GM12864 (cell line): ENCODE measurements at regions not wholly inside any gene's neighbourhood (a gene's known extent, or its start where the extent isn't known, plus 50 kb on each side); places are given as distances from the start of the nearest gene placed in this dataset.

ENCODE experiments used
- DNase-seq: peaks from one replicate; pipeline ENCODE4 v3.0.0-alpha.2; 2011; ENCODE audit warnings: low read depth
- H3K4me3 ChIP-seq: 2 replicates; pipeline ENCODE4 v1.5.1; 2011; ENCODE audit warnings: mild to moderate bottlenecking, low read depth, low read length, control low read depth
- TF ChIP-seq, protein P1 (sequence below): IDR thresholded peaks from 2 replicates; pipeline ENCODE4 v1.5.1; 2011; ENCODE audit warnings: low read depth, mild to moderate bottlenecking, moderate library complexity, low read length, control low read depth, inconsistent platforms; ENCODE audit errors: missing control alignments

DNA sequence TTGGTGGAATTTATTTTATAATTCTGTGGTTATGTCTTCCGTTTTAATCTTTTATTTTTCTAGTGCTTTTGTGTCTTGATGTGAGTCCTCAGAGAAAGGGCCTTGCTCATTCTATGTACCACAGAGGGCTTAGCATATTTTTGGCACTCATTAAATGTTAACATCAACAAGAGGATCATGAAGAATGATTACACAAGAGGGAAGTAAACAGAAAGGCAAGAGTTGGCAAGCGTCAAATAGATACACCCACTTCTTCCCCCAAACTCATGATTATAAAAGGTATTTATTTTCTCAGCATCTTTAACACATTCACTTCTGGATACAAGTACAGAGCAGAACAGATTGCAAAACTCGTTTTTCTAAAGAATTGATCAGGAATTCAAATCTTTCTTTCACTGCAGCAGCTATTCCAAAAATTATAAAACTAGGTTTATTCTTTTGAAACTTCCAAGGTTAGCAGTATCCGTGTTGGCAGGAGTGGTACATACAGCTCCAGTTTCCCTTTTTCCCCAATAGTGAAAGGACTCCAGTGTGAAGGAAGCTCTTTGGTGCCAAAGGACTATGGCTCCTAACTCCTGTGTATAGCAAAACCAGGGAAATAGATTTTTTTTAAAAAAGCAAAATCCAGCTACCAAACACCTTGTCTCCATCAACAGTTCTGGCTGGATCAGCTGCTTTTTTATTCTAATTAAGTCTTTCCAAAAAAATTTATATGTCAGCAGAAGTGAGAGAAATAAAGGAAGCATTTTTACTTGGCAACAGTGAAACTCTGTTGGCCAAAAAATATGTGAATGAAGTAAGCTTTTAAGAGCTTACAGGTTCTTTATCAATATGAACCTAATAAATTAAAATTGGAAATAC is 221.9 kb downstream of the ADGRG6 start:
- no peak for DNase-seq
- TF ChIP-seq, protein P1, sequence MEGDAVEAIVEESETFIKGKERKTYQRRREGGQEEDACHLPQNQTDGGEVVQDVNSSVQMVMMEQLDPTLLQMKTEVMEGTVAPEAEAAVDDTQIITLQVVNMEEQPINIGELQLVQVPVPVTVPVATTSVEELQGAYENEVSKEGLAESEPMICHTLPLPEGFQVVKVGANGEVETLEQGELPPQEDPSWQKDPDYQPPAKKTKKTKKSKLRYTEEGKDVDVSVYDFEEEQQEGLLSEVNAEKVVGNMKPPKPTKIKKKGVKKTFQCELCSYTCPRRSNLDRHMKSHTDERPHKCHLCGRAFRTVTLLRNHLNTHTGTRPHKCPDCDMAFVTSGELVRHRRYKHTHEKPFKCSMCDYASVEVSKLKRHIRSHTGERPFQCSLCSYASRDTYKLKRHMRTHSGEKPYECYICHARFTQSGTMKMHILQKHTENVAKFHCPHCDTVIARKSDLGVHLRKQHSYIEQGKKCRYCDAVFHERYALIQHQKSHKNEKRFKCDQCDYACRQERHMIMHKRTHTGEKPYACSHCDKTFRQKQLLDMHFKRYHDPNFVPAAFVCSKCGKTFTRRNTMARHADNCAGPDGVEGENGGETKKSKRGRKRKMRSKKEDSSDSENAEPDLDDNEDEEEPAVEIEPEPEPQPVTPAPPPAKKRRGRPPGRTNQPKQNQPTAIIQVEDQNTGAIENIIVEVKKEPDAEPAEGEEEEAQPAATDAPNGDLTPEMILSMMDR: no peak
- no peak overlapping the region for H3K4me3 ChIP-seq

DNA sequence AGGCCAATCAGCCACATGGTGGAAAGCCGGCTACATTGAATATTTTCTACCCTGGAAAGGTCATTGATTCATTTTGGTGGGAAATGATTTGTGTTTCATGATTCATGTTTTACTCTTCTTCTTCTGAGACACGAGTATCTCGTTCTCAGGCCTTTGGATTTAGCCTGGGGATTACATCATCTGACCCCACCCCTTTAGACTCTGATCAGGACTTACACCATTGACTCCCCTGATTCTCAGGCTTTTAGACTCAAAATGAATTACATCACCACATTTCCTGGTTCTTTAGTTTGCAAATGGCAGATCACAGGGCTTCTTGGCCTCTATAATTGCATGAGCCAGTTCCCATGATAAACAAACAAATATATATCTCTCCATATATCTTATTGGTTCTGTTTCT is 228.8 kb downstream of the ADGRG6 start:
- DNase-seq: no peak
- H3K4me3 ChIP-seq: no peak overlapping the region
- TF ChIP-seq, protein P1: no peak

DNA sequence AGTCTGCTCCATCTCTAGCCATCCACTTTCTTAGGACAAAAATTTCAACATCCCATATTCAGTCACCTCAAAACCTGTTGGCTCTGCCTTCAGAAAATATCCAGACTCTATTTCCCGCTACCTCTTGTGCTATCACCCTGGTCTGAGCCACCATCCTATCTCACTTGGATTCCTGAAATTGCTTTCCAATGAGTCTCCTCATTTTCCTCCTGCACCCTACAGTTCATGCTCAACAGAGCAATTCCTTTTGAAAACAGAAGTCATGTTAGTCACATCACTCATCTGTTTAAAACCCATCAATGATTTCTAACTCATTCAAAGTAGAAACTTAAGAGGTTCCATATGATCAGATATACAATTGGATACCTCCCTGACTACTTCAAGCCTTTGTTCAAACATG is 229.9 kb downstream of the ADGRG6 start:
- H3K4me3 ChIP-seq: no peak overlapping the region
- no peak for DNase-seq
- TF ChIP-seq, protein P1: no peak

DNA sequence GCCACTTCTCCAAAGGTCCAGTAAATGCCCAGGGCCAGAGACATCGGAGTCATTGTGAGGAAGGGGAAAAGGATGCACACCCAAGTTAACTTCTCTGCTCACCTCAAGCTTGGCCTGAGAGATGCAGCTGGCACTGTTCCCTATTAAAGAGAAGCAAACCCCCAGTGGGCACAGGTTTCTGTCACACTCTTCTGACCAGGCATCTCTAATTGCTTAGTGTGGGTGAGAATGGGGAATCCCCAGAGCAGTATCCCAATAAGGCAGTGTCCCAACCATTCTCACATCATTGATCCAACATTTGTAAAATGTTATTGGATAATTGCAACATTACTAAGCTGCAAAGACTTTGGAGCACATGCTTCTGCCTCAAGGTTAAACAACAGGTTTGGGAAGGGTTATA is 232.3 kb downstream of the ADGRG6 start:
- no peak for DNase-seq
- TF ChIP-seq, protein P1: no peak
- no peak overlapping the region for H3K4me3 ChIP-seq

DNA sequence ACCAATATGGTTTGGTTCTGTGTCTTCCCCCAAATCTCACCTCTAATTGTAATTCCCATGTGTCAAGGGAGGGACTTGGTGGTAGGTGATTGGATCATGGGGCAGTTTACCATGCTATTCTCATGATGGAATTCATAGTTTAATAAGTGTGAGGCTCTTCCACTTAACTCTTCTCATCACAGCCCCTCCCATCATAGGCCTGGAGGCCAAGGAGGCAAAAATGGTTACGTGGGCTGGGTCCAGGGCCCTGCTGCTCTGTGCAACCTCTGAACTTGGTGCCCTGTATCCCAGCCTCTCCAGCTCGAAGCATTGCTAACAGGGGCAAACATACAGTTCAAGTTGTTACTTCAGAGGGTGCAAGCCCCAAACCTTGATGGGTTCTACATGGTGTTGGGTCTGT is 232.7 kb downstream of the ADGRG6 start:
- TF ChIP-seq, protein P1: no peak
- no peak overlapping the region for H3K4me3 ChIP-seq
- no peak for DNase-seq

DNA sequence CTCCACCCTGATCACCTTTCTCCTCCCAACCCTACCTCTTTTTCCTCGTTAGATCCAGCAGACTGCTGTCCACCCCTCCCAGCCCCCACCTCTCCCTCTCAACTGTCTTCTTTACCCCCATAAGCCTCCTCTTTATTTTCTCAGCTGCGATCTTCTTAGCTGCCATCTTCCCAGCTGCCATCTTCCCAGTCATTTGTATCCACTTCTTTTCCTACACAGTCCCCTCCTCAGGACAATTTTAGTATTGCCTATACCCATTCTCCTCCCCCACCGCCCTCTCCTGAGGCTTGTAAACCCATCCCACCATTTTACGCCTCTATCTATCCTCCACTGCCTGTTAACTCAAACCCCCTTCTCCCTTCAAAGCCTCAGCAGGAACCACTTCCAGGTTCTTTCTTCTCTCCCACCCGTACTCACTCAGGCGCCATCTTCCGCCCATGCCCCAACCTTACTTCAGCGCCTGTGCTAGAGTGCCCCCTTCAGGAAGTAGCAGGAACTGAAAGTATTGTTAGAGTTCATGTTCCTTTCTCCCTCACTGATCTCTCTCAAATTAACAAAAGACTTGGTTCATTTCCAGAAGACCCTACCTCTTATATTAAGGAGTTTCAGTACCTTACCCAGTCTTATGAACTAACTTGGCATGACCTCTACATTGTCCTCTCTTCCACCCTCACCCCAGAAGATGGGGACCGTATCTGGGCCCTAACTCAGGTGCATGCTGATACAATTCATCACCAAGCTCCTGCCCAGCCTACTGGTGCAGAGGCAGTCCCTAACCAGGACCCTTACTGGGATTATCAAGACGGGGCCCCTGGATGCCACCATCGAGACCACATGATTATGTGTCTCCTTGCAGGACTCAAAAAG is 236.0 kb downstream of the ADGRG6 start:
- DNase-seq: no peak
- no peak overlapping the region for H3K4me3 ChIP-seq
- TF ChIP-seq, protein P1: peak; percentile 58
